Keratinocyte (primary cell): ENCODE measurements at regions not wholly inside any gene's neighbourhood (a gene's known extent, or its start where the extent isn't known, plus 50 kb on each side); places are given as distances from the start of the nearest gene placed in this dataset.

ENCODE experiments used
- CTCF ChIP-seq, 3 experiments: IDR thresholded peaks in 1 of 3; conservative IDR thresholded peaks in 1 of 3; optimal IDR thresholded peaks in 1 of 3; 2 replicates in 2 of 3; 3 replicates in 1 of 3; pipeline versions ENCODE3 to v1.5.1; 2011; ENCODE audit warnings: low read length in 3 of 3, mild to moderate bottlenecking in 3 of 3, moderate library complexity in 2 of 3, control low read depth in 1 of 3, inconsistent platforms in 1 of 3; ENCODE audit not compliant: insufficient read depth in 2 of 3; ENCODE audit errors: extremely low read depth in 1 of 3
- EZH2 ChIP-seq: IDR thresholded peaks from one replicate; pipeline ENCODE4 v1.6.1; 2012; ENCODE audit warnings: inconsistent platforms, mild to moderate bottlenecking, low read length, moderate library complexity

- no peak for TF ChIP-seq CTCF (optimal IDR thresholded peaks at IDR 0.05 in 1 of 3, IDR thresholded peaks at IDR 0.05 in 1 of 3, conservative IDR thresholded peaks at IDR 0.05 in 1 of 3; ENCODE audit: extremely low read depth in 1 of 3, insufficient read depth in 2 of 3, low read length in 3 of 3)
- TF ChIP-seq EZH2 = no peak
Measured at GRCh38 chr7:89563597-89563996, 590.7 kb upstream of the STEAP1 start.
